HG03520 (cell line): ENCODE measurements at regions not wholly inside any gene's neighbourhood (a gene's known extent, or its start where the extent isn't known, plus 50 kb on each side); places are given as distances from the start of the nearest gene placed in this dataset.

Source experiments
- ATAC-seq: cut with Tn5 transposase; IDR thresholded peaks from one replicate; pipeline ENCODE4 v1.9.1; 2021; ENCODE audit warnings: mild to moderate bottlenecking, moderate library complexity; ENCODE audit not compliant: unreplicated experiment

DNA sequence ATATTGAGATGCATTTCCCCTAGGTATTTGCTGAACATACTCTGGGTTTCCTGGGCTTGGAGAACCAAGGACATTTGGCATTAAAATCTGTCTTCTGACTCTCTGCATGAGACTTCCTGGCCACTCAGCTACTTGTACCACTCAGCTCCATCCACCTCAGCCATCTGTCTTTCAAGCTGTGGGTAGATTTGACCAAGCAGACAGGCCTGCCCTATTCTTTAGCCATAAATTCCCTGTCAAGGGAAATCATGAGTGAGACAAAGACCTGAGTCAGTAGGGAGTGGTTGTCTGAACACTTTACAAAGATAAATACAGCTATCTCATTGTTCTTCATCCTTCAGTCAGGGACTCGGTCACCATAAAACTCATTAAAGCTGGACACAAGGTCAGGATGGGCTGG is 399.1 kb downstream of the GPAM start:
- ATAC-seq: no peak

DNA sequence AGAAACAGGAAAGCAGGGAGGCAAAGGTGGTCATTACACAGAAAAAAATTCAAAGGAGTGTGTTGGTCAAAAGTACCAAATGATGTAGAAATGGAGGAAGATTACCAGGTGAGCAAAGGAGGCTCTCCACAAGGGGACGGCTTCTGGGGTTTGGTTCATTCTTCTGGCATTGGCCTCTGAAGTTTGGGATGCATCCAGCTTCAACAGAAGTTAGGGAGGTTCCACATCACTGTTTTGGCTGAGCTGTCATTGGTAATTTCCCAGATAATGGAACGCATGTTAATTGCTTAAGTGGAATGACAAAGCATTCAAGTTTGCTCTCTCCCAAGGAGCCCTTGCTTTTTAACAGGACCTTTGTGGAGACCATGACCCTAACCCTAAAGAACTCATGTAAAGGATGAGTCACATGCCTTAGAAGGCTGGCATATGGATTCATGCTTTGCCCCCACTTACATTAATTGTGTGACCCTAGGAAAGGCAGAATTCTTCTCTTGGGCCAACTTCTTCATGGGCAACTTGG is 398.6 kb downstream of the GPAM start:
- ATAC-seq: no peak

DNA sequence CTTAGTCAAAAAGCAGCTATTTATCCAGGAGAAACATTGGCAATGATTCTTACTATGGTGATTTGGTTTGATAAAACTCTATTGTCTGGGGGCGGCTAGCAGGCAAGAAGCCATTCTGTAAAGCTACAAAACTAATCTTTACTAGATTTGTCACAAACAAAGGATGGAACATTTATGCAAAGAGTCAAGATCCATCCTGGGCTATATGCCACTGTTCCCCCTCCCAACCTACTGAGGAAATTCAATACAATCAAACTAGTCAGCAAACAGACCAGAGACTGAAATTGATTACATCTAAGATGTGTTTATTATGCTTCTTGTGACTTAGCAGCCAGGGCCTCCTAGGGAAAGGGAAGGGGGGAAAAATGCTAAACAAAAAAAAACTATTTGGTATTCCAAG is 397.6 kb downstream of the GPAM start:
- ATAC-seq: no peak

DNA sequence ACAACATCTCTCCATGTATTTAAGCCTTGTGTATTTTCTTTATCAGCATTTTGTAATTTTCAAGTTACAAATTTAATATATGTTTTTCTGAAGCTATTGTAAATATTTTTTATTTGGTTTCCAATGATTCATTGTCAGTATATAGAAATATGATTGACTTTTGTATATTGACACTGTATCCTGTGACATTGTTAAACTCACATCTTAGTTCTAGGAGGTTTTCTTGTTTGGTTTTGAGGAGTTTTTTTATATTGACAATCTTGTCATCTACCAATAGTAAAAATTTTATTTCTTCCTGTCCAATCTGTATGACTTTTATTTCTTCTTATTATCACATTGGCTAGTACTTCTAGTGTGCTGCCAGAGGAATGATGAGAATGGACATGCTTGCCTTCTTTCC is 393.7 kb downstream of the GPAM start:
- ATAC-seq: no peak

DNA sequence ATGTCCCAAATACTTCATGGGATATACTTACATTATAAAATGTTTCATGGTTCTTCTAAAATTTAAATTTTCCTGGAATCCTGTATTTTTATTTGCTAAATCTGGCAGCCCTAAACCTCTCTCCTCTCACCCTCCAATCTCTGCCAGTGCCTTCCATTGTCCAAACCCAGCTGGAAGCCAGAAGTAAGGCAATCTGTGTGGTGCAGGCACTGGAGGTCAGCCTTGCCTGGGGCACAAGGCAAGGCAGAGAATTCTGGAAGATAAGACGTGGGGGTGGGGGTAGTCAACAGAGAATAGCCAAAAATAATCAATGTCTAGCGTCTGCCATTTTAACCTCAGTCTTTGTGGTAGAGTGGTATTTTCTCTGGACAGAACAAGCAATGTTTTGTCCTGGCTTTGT is 381.7 kb downstream of the GPAM start:
- no peak for ATAC-seq

DNA sequence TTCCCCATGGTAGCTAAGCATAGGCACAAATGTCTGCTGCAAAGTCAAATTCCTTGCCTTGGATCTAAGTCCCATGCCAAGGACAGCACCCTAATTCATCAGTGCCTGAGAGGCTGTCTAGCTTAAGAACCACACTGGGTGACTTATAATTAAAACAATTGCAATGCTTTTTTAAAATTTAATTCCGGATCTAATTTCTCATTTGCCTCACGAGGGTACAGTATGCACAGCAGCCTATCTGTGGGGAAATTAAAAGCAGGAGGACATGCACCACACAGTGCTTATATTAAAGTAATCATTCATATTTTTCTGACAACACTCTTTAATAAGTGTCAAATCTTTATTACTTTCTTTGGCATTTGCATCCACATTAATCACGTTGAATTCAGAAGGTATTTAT is 378.8 kb downstream of the GPAM start:
- ATAC-seq: no peak

DNA sequence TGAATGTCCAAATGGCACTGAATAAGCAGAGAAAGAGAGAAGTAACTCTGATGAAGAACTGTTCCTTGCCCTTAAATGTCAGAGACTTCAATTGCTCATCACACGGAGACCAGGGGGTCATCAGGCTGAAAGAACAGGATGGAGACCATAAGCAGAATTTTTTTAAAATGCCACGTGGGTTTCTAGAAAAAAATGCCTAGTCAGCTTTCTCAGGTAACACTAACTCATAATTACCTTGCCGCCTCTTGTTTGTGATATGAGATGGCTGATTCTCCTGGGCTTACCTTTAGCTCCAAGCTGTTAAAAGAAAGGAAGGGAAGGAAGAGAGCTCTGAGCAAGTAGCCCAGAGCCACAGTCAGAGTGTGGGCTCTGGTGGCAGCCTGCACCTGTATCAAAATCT is 372.0 kb downstream of the GPAM start:
- no peak for ATAC-seq

DNA sequence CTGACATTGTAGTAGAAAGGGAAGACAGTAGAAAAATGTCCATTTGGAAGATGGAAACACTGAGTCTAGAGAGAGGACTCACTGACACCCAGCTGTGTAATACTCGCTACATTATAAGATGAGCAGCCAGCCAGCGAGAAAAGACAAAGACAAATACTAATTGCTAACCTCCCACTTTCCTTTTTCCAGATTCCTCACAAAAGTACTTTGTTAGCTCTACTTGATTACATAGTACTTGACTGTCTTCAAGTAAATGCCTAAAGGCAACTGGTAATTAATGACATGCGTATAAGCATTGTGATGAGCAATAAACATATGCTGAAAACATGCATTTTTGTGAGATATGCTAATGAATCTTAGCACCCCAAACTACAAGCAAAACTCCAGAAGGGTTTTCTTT is 363.1 kb downstream of the GPAM start:
- no peak for ATAC-seq

DNA sequence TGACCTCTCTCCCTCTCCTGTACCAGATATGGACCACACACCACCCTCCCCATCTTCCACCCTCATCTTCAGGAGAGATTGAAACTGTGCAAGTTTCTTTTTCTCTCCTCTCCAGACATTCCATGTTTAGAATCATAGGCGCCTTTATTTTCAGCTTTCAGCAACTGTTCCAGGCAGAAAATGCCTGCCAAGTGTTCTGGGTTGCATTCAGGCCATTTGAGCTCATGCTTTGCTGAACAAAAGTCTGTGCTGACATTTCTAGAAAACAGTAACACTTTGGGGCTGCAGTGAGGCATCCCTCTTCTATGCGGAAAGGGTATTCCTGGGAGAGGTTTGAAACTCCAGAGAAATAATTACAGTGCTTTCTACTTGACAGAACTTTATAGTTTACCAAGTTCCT is 361.7 kb downstream of the GPAM start:
- ATAC-seq: no peak

DNA sequence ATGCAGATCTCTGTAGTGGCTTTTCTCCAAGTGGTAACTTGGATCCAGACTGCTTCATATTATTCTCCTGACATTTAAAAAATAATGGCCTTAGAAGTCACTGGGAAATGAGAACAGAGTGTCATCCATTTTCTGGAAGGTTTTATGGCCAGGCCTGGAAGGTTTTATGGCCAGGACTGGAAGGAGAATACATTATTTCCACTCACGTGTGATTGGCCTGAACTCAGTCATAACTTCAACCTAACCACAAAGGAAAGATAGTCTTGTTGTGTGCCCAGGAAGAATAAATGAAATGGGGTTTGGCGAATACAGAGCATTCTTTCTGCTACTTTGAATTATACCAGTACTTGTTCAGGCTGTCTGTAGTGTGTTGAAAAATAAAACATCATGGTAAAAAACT is 360.9 kb downstream of the GPAM start:
- no peak for ATAC-seq

DNA sequence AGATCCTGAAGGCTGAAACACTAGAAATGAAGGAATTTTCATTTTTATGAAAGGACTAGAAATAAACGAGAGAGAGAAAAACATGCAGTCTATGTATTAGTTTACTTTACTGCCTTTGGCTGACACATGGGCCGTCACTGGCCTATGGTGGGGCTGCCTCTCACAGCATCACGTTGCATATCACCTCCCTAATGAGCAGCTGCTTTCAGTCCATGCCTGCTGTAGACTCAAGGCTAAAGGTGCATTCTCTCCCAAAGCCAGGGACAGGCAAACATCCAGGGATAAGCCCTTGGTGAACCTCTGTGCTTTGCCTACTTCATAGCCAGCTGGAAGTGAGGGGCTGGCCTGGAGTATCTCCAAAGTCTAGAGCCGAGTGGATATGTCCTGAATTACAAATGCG is 359.4 kb downstream of the GPAM start:
- no peak for ATAC-seq

DNA sequence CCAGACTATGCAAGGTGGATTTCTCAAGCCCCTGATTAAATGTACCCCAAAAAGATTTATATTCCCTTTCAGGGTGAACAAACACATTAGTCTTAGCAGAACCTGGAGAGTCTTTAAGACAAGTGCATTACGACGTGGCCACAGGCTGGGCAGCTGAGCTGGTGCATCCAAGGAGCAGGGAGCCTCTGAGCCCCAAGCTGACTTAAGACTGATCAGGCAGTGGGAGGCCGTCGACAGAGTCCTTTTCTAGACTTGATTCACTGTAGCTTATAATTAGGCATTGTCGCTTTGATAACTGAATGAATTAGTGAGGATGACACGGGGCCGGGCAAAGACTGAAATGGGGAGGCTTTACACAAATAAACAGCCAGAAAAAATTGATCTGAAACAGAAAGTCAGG is 353.2 kb downstream of the GPAM start:
- ATAC-seq: no peak

DNA sequence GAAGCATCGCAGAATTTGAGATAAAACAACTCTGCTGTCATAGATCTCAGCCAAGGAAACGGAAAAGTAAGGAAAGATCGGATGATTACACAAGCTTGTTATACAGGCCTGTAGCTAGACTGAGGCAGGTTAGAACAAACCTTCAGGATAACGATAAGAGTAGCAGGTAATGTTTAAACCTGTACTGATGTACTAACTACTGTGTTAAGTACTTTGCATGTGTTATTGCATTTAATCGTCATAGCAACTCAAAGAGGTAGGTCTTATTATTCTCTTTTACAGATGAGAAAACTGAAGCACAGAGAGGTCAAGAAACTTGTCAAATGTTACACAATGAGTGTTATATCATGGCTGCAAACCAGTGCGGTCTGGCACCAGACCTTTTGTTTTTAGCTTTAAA is 352.5 kb downstream of the GPAM start:
- ATAC-seq: no peak

DNA sequence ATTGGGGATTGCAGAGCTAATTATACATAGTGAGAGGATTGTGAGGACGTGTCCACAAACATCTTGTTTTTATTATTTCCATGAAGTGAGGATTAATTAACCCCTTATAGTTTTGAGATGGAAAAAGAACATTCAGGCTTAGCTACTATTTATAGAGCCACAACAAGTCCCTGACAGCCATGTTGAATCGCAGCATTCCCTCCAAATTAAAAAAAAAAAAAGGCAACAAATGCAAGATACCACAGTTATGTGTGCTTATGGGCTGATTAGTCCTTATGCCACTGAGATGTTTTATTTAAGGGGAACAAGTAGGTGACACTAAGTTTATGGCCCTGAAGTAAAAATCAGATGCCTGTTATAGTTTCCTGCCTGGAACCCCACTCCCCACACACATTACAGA is 350.3 kb downstream of the GPAM start:
- ATAC-seq: no peak

DNA sequence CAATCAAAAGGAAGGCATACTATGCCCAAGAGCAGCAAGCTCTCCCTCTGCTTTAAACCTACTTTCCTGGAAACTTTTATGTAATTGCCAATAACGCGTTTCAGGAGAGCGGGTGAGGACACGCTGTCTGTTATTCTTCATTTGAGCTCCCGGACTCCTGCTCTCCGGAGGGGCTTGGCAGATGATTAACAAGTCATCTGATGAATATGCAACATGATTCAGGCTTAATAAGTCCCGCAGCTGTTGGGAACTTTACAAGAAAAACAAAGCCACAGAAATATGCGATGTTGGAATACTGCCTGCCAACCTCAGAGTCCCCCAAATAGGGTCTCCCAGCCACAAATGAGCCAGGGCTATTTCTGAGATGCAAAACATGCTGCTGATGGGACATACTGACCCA is 348.0 kb downstream of the GPAM start:
- ATAC-seq: no peak

DNA sequence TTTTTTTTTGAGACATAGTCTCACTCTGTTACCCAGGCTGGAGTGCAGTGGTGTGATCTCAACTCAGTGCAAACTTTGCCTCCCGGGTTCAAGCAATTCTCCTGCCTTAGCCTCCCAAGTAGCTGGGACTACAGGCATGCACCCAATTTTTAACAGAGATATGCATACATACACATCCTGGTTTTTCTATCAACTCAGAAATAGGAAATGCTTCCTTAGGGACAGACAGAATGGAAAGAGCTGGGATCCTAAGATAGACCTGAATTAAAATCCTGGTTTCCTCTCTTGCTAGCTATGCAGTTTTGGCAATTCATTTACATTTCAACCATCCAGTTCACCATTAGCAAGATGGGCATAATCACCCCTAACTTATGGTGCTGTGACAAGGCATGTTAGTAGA is 347.5 kb downstream of the GPAM start:
- ATAC-seq: no peak

DNA sequence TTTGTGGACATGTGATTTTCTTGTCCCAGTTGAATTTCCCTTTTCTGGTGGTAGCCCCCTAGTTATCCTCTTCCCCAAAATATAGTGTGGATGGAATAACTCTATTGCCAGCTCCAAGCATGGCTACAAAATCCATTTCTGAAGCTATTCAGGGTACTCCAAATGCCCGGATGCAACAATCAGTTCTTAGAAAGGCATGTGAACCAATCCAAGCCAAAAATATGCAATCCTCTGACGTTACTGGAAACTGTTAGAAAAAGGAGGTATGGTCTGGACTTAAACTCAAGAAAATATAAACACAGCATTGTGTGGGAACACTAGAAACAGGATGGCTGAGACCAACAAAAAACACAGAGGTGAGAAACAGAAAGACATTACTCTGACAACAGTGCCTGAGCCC is 347.0 kb downstream of the GPAM start:
- ATAC-seq: no peak

DNA sequence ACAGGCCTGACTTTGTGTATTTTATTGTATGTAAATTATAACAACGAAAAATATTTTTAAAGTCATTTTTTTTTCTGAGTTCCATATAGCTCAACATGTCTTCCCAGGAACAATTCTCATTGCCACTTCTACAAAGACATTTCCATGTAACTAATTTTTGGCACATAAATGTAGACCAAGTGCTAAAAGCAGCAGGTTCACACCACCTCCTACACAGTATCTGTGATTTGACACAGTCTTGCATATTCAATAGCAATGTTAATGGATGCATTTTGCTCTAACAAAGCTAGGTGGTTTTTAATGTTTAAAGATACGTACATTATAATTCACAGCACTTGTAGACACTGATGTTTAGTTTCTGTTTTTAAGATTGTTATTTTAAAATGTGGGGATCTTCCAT is 346.5 kb downstream of the GPAM start:
- no peak for ATAC-seq

DNA sequence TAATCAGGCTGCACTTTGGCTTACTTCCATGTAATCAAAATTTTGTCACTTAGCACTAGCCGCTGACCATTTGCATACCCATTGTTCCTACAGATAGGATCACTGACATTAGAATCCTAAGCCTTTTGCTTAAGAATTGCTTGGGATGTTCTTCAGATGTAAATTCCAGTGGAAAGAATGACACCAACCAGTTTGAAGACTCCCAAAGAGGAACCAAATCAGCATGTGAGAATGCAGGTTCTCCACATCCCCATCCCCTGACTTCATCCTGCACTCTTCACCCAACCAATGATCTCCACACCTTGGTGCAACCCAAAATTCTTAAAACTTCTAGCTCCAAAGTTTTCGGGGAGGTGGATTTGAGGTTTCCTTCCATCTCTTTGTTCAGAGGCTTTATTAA is 345.6 kb downstream of the GPAM start:
- no peak for ATAC-seq

DNA sequence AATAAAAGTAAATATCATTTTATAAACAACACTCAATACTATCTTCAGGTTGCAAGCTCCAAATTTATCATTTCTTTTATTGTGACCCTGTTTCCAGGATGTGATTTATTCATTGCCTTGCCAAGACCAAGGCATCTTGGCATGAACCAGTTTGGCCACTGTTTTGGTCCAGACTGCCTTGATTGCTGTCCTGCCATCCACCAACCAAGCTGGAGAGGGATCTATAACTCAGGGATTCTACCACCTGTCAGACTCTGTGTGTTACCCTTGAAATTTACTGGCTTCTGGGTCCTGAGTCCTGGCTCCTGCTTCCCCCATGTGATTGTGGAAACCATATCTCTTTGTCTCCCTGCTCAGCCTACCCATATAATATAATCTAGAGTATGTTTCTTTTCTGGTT is 343.0 kb downstream of the GPAM start:
- ATAC-seq: no peak

DNA sequence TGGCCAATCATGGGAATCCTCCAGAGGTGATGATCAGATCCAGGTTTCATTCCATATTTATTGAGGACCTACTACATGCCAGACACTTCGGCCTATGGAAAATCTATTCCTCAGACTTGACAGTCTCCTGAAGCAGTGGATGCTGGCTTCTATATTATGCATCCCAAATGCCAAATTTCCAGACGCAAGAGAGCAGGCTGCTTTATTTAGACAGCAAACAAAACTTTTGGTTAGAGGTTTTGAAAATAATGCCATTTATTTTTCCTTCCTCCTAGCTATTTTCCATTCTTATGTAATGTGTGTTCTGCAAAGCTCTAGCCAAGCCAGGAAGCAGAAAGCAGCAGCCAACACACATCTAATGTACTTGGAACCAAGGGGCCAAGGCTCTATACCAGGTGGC is 330.8 kb downstream of the GPAM start:
- no peak for ATAC-seq

DNA sequence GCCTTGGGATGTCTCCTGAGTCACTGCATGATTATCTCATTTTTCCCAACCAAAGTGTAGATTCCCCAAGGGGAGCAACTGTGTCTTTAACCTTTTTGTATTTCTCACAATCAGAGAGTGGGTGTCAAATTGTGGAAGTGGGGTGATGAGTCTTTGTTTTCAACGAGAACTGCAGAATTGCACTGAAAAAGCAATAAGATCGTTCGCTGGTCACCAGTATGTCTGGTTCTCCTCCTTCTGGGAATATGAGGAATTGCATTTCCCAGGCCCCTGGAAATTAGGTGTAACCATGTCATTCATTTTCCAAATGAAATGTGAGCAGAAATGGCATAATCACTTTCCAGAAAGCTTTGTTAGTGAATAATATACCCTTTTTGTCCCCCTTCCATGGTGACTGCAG is 326.9 kb downstream of the GPAM start:
- no peak for ATAC-seq

DNA sequence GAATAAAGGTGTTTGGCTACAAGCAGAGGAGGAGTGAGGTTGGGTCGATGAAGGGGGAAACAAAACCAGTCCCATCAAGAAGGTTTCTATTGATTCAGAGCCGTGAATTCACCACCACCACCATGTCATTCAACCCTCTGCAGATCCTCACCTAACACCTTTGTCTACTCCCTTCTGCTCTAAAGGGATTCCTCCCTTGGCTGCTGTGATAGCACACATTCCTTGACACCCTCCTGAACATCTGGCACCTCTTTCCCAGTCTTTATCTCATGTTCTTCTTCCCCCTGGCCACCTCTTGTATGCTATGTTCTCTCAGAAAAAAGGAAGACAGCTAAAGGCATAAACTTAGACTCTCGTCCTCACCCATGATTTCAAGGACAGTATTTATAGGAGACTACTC is 318.0 kb downstream of the GPAM start:
- no peak for ATAC-seq

DNA sequence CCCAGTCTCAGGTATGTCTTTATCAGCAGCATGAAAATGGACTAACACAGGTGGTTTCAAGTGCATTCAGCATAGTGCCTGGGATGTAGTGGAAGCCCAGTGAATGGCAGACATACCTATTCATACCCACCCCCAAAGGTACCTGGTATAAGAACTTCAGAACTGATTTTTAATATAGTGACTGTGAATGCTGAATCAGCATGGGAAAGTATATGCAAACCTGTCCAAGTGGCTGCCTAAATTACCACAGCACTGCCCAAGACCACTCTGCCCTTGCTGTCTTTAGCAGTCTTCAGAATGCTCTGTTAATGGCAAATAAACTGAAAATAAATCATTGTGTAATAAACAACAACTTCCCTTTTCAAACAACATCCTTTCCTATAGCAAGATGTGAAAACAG is 312.1 kb downstream of the GPAM start:
- no peak for ATAC-seq
